ENCODE measurements at regions not wholly inside any gene's neighbourhood (a gene's known extent, or its start where the extent isn't known, plus 50 kb on each side); places are given as distances from the start of the nearest gene placed in this dataset.

- DNase-seq (ENCODE audit: low spot score): no peak
These were observed 950.3 kb upstream of the ACVR2A start for GRCh38 chr2:146894514-146894913.

GRCh38 chr2:146893500-146894041 is 951.3 kb upstream of the ACVR2A start:
- DNase-seq (ENCODE audit: low spot score): no peak

- no peak for DNase-seq (ENCODE audit: low spot score)
These were observed 954.3 kb upstream of the ACVR2A start for GRCh38 chr2:146890491-146890890.

- DNase-seq (ENCODE audit: low spot score): no peak
These were observed 964.9 kb upstream of the ACVR2A start for GRCh38 chr2:146879882-146880281.

GRCh38 chr2:146874260-146874658 is 970.6 kb upstream of the ACVR2A start:
- DNase-seq (ENCODE audit: low spot score): peak; percentile 97

GRCh38 chr2:146873646-146874259 is 971.1 kb upstream of the ACVR2A start:
- DNase-seq (ENCODE audit: low spot score): no peak

GRCh38 chr2:146873056-146873455 is 971.8 kb upstream of the ACVR2A start:
- DNase-seq (ENCODE audit: low spot score): no peak

GRCh38 chr2:146870691-146871090 is 974.1 kb upstream of the ACVR2A start:
- DNase-seq (ENCODE audit: low spot score): no peak

GRCh38 chr2:146869328-146869727 is 975.5 kb upstream of the ACVR2A start:
- no peak for DNase-seq (ENCODE audit: low spot score)

GRCh38 chr2:146868051-146868450 is 976.8 kb upstream of the ACVR2A start:
- no peak for DNase-seq (ENCODE audit: low spot score)

GRCh38 chr2:146867477-146867986 is 977.3 kb upstream of the ACVR2A start:
- no peak for DNase-seq (ENCODE audit: low spot score)

GRCh38 chr2:146853741-146854444 is 990.9 kb upstream of the ACVR2A start:
- peak; percentile 34 for DNase-seq (ENCODE audit: low spot score)

GRCh38 chr2:146852661-146853060 is 992.2 kb upstream of the ACVR2A start:
- DNase-seq (ENCODE audit: low spot score): no peak

- no peak for DNase-seq (ENCODE audit: low spot score)
These were observed 994.1 kb upstream of the ACVR2A start for GRCh38 chr2:146850746-146851145.

GRCh38 chr2:146847846-146848245 is 997.0 kb upstream of the ACVR2A start:
- no peak for DNase-seq (ENCODE audit: low spot score)

- no peak for DNase-seq (ENCODE audit: low spot score)
These were observed 1000.4 kb upstream of the ACVR2A start for GRCh38 chr2:146844226-146844990.

- DNase-seq (ENCODE audit: low spot score): no peak
These were observed 1007.0 kb upstream of the ACVR2A start for GRCh38 chr2:146837857-146838256.

- DNase-seq (ENCODE audit: low spot score): no peak
These were observed 1018.4 kb upstream of the ACVR2A start for GRCh38 chr2:146826388-146826787.

GRCh38 chr2:146821836-146822316 is 1023.0 kb upstream of the ACVR2A start:
- peak; percentile 68 for DNase-seq (ENCODE audit: low spot score)

GRCh38 chr2:146820672-146821071 is 1024.2 kb upstream of the ACVR2A start:
- peak; percentile 63 for DNase-seq (ENCODE audit: low spot score)

- DNase-seq (ENCODE audit: low spot score): no peak
These were observed 1026.7 kb upstream of the ACVR2A start for GRCh38 chr2:146818122-146818521.

- no peak for DNase-seq (ENCODE audit: low spot score)
These were observed 1027.2 kb upstream of the ACVR2A start for GRCh38 chr2:146817613-146818012.
